WTC11 (cell line): ENCODE measurements at regions not wholly inside any gene's neighbourhood (a gene's known extent, or its start where the extent isn't known, plus 50 kb on each side); places are given as distances from the start of the nearest gene placed in this dataset.

Experiments
- ATAC-seq: fragments of 200-7000 bp; cut with Tn5 transposase; 2 replicates; pipeline ENCODE4 v1.10.0; 2021; ENCODE audit warnings: mild to moderate bottlenecking, moderate library complexity
- CTCF ChIA-PET: fragments of 300-600 bp; sonication (Branson Sonifier 250); formaldehyde crosslinking; loops from one replicate; lab custom pipeline; 2021; ENCODE audit warnings: antibody characterized with exemption; lab: Charles Lee
- POLR2A ChIA-PET: fragments of 350-600 bp; sonication (Branson Sonifier 250); formaldehyde crosslinking; loops from one replicate; lab custom pipeline; 2021; ENCODE audit warnings: antibody characterized with exemption; lab: Charles Lee
- DNase-seq: peaks from one replicate; pipeline ENCODE4 v3.0.0; 2021; ENCODE audit warnings: low spot score
- H3K27ac Mint-ChIP-seq: 2 replicates; pipeline ENCODE4 v1.8.0; 2021; ENCODE audit warnings: mixed read lengths
- H3K27me3 Mint-ChIP-seq: 2 replicates; pipeline ENCODE4 v1.8.0; 2021; ENCODE audit warnings: low read depth, mild to moderate bottlenecking, moderate library complexity, mixed read lengths
- H3K36me3 Mint-ChIP-seq: 2 replicates; pipeline ENCODE4 v1.8.0; 2021; ENCODE audit warnings: mixed read lengths
- H3K4me1 Mint-ChIP-seq: 2 replicates; pipeline ENCODE4 v1.8.0; 2022; ENCODE audit warnings: mixed read lengths
- H3K4me3 Mint-ChIP-seq: 2 replicates; pipeline ENCODE4 v1.8.0; 2021; ENCODE audit warnings: mild to moderate bottlenecking, moderate library complexity, mixed read lengths
- H3K9me3 Mint-ChIP-seq: 2 replicates; pipeline ENCODE4 v1.8.0; 2021; ENCODE audit warnings: mixed read lengths
- ATF1 ChIP-seq: sonication (generic); formaldehyde crosslinking; IDR thresholded peaks from 2 replicates; pipeline ENCODE4 v1.8.1; 2023; ENCODE audit warnings: mild to moderate bottlenecking, moderate library complexity, missing genetic modification reagents
- ERG ChIP-seq: fragments of 250-450 bp; sonication (Bioruptor Pico); IDR thresholded peaks from 2 replicates; pipeline ENCODE4 v1.8.0; 2021; ENCODE audit warnings: mild to moderate bottlenecking
- FOXJ3 ChIP-seq: sonication (generic); formaldehyde crosslinking; IDR thresholded peaks from 2 replicates; pipeline ENCODE4 v1.9.0; 2021; ENCODE audit warnings: missing genetic modification reagents, mild to moderate bottlenecking, borderline replicate concordance
- FOXP4 ChIP-seq: sonication (generic); formaldehyde crosslinking; IDR thresholded peaks from 2 replicates; pipeline ENCODE4 v1.8.0; 2022; ENCODE audit warnings: mild to moderate bottlenecking, missing genetic modification reagents
- MLX ChIP-seq: sonication (generic); formaldehyde crosslinking; IDR thresholded peaks from 2 replicates; pipeline ENCODE4 v1.8.1; 2023; ENCODE audit warnings: mild to moderate bottlenecking, missing genetic modification reagents, moderate library complexity
- PREB ChIP-seq: sonication (generic); formaldehyde crosslinking; IDR thresholded peaks from 2 replicates; pipeline ENCODE4 v1.8.1; 2022; ENCODE audit warnings: mild to moderate bottlenecking, missing genetic modification reagents, moderate library complexity, borderline replicate concordance
- SOX15 ChIP-seq: fragments of 250-450 bp; sonication (Bioruptor Pico); IDR thresholded peaks from 2 replicates; pipeline ENCODE4 v1.9.0; 2021; ENCODE audit warnings: mild to moderate bottlenecking
- TP53 ChIP-seq: sonication (generic); formaldehyde crosslinking; IDR thresholded peaks from 2 replicates; pipeline ENCODE4 v1.8.1; 2023; ENCODE audit warnings: mild to moderate bottlenecking, missing genetic modification reagents
- USF2 ChIP-seq: sonication (generic); formaldehyde crosslinking; IDR thresholded peaks from 2 replicates; pipeline ENCODE4 v1.8.1; 2023; ENCODE audit warnings: mild to moderate bottlenecking, missing genetic modification reagents, moderate library complexity
- ZMAT4 ChIP-seq: fragments of 250-450 bp; sonication (Bioruptor Pico); IDR thresholded peaks from 2 replicates; pipeline ENCODE4 v1.9.0; 2021; ENCODE audit warnings: mild to moderate bottlenecking
- ZNF317 ChIP-seq: sonication (generic); formaldehyde crosslinking; IDR thresholded peaks from 2 replicates; pipeline ENCODE4 v1.8.1; 2023; ENCODE audit warnings: low read depth, mild to moderate bottlenecking, moderate library complexity, missing genetic modification reagents, borderline replicate concordance
- ZNF416 ChIP-seq: fragments of 250-450 bp; sonication (Bioruptor Pico); IDR thresholded peaks from 2 replicates; pipeline ENCODE4 v1.9.0; 2021; ENCODE audit warnings: mild to moderate bottlenecking, inconsistent platforms
- ZNF423 ChIP-seq: fragments of 250-450 bp; sonication (Bioruptor Pico); IDR thresholded peaks from 2 replicates; pipeline ENCODE4 v2.1.2; 2022; ENCODE audit warnings: mild to moderate bottlenecking, moderate library complexity
- ZNF425 ChIP-seq: fragments of 250-450 bp; sonication (Bioruptor Pico); conservative IDR thresholded peaks from 2 replicates; pipeline ENCODE4 v1.9.0; 2021; ENCODE audit warnings: mild to moderate bottlenecking
- ZNF671 ChIP-seq: fragments of 250-450 bp; sonication (Bioruptor Pico); IDR thresholded peaks from 2 replicates; pipeline ENCODE4 v1.8.0; 2021; ENCODE audit warnings: mild to moderate bottlenecking
- ZSCAN18 ChIP-seq: fragments of 250-450 bp; sonication (Bioruptor Pico); IDR thresholded peaks from 2 replicates; pipeline ENCODE4 v2.1.2; 2022; ENCODE audit warnings: mild to moderate bottlenecking, moderate library complexity

- no peak for ATAC-seq
- Mint-ChIP-seq H3K27me3 (no peaks in the 10 kb centered on the region), H3K9me3 (no peaks in the 10 kb centered on the region), H3K4me1 (peaks cover 19% of the 10 kb centered on the region), H3K4me3 (no peak overlapping the region), H3K36me3 (no peaks in the 10 kb centered on the region)
- TF ChIP-seq PREB, result no peak
- TF ChIP-seq SOX15 (CRISPR knock-in tag), result no peak
- no peak for TF ChIP-seq ATF1 (CRISPR knock-in tag)
- no peak for TF ChIP-seq ZMAT4 (CRISPR knock-in tag)
- no peak for TF ChIP-seq ERG
- TF ChIP-seq USF2, result no peak
- no peak for TF ChIP-seq ZNF317
- no peak for TF ChIP-seq MLX (CRISPR knock-in tag)
- TF ChIP-seq ZNF425 (CRISPR knock-in tag), result no peak
- TF ChIP-seq FOXP4 (CRISPR knock-in tag), result no peak
- TF ChIP-seq FOXJ3 (CRISPR knock-in tag), result no peak
- TF ChIP-seq ZSCAN18, result no peak
- TF ChIP-seq TP53, result no peak
- TF ChIP-seq, all 79 proteins: peak for 0
- ChIA-PET CTCF (no interaction called here), POLR2A (no interaction called here)
- H3K27ac Mint-ChIP-seq, result no peak overlapping the region
- no peak for DNase-seq
These were observed 64.1 kb upstream of the TGM3 start for GRCh38 chr20:2231701-2232100.

GRCh38 chr20:2234598-2235191, 61.1 kb upstream of the TGM3 start:
- TF ChIP-seq ZNF671 (CRISPR knock-in tag) (no peak), ZNF423 (CRISPR knock-in tag) (peak; percentile 47; the same call in 1 of the 2 replicates), ZNF416 (no peak)
- ATAC-seq (peak; percentile 79), DNase-seq (peak; percentile 44)
- ChIA-PET CTCF (interaction anchor here (1.2 to 5.3 kb wide), 2 partner anchors 28 to 68 kb away, joined by 3 to 31 read pairs; no protein-coding TSS in a partner anchor), POLR2A (no interaction called here)
- Mint-ChIP-seq H3K36me3 (no peaks in the 10 kb centered on the region), H3K27me3 (no peaks in the 10 kb centered on the region), H3K27ac (peak overlapping the region; percentile 67; the same call in 1 of the 2 replicates), H3K4me3 (peak overlapping the region; percentile 6; the same call in 1 of the 2 replicates), H3K4me1 (peaks cover 28% of the 10 kb centered on the region), H3K9me3 (no peaks in the 10 kb centered on the region)
